OCI-LY7 (cell line): ENCODE measurements at regions not wholly inside any gene's neighbourhood (a gene's known extent, or its start where the extent isn't known, plus 50 kb on each side); places are given as distances from the start of the nearest gene placed in this dataset.

ENCODE experiments used
- BruUV-seq: library from RNA; stranded (reverse); fragments of 400-500 nt; replicated peaks from 2 replicates; lab custom pipeline; 2021; lab: Mats Ljungman, UMichigan
- CTCF ChIA-PET: fragments of 300-600 bp; sonication (Branson Sonifier 250); formaldehyde crosslinking; loops from one replicate; lab custom pipeline; 2022; ENCODE audit warnings: antibody characterized with exemption; ENCODE audit not compliant: unreplicated experiment; lab: Charles Lee
- POLR2A ChIA-PET: fragments of 300-600 bp; sonication (Branson Sonifier 250); formaldehyde crosslinking; loops from one replicate; lab custom pipeline; 2022; ENCODE audit warnings: antibody characterized with exemption; lab: Charles Lee
- DNase-seq: peaks from one replicate; pipeline ENCODE4 v3.0.0-alpha.2; 2015; ENCODE audit warnings: low spot score
- H2AFZ ChIP-seq: fragments of 200-600 bp; sonication (generic), shearing (Covaris generic); 2 replicates; pipeline ENCODE4 v1.6.1; 2014; ENCODE audit warnings: mild to moderate bottlenecking, antibody characterized with exemption, low read length, moderate library complexity
- H3K27ac ChIP-seq: fragments of 200-600 bp; sonication (generic); 2 replicates; pipeline ENCODE4 v1.5.1; 2014; ENCODE audit warnings: mixed run types, low read depth, mild to moderate bottlenecking, moderate library complexity, low read length, inconsistent platforms; ENCODE audit not compliant: poor library complexity, severe bottlenecking
- H3K36me3 ChIP-seq: fragments of 200-600 bp; sonication (generic); 2 replicates; pipeline ENCODE4 v1.6.1; 2014; ENCODE audit warnings: mild to moderate bottlenecking, antibody characterized with exemption, low read length, moderate library complexity, mixed read lengths; ENCODE audit not compliant: insufficient read depth
- H3K4me1 ChIP-seq: fragments of 200-600 bp; sonication (generic); 2 replicates; pipeline ENCODE4 v1.5.1; 2014; ENCODE audit warnings: mild to moderate bottlenecking, low read length; ENCODE audit not compliant: insufficient read depth, poor library complexity, severe bottlenecking
- H3K4me2 ChIP-seq: fragments of 200-600 bp; sonication (generic); 2 replicates; pipeline ENCODE4 v1.6.1; 2014; ENCODE audit warnings: mild to moderate bottlenecking, low read length
- H3K4me3 ChIP-seq: fragments of 200-600 bp; sonication (generic); 2 replicates; pipeline ENCODE4 v1.5.1; 2014; ENCODE audit warnings: mild to moderate bottlenecking, low read depth, low read length; ENCODE audit not compliant: poor library complexity, severe bottlenecking
- H3K79me2 ChIP-seq: fragments of 200-600 bp; sonication (generic); 2 replicates; pipeline ENCODE4 v1.6.1; 2016; ENCODE audit warnings: low read depth, mild to moderate bottlenecking, low read length, moderate library complexity, mixed read lengths; ENCODE audit not compliant: insufficient read depth
- H3K9me2 ChIP-seq: fragments of 200-600 bp; sonication (generic); 2 replicates; pipeline ENCODE4 v1.6.1; 2016; ENCODE audit warnings: mild to moderate bottlenecking, low read length, mixed read lengths; ENCODE audit not compliant: insufficient read depth
- H3K9me3 ChIP-seq: fragments of 200-600 bp; sonication (generic); 2 replicates; pipeline ENCODE4 v1.6.1; 2014; ENCODE audit warnings: mild to moderate bottlenecking, mixed run types, low read length, mixed read lengths
- H4K20me1 ChIP-seq: fragments of 200-600 bp; sonication (generic); 2 replicates; pipeline ENCODE4 v1.6.1; 2014; ENCODE audit warnings: mild to moderate bottlenecking, antibody characterized with exemption, low read length, moderate library complexity, mixed read lengths; ENCODE audit not compliant: insufficient read depth
- EZH2phosphoT487 ChIP-seq: fragments of 200-600 bp; sonication (generic); IDR thresholded peaks from 2 replicates; pipeline ENCODE4 v1.6.1; 2018; ENCODE audit warnings: low read depth, borderline replicate concordance, mild to moderate bottlenecking, mixed run types, antibody characterized with exemption, low read length, moderate library complexity, mixed read lengths
- intact Hi-C: fragments of 100-400 bp; cut with micrococcal nuclease; formaldehyde crosslinking; loops from one replicate; pipeline ENCODE4 v1.10.0; 2022; ENCODE audit not compliant: unreplicated experiment
- TF ChIP-seq, protein P1 (sequence below): fragments of 200-600 bp; sonication (generic); conservative IDR thresholded peaks from 2 replicates; pipeline ENCODE4 v1.5.1; 2014; ENCODE audit warnings: mild to moderate bottlenecking, antibody characterized with exemption, low read length, moderate library complexity, mixed read lengths

DNA sequence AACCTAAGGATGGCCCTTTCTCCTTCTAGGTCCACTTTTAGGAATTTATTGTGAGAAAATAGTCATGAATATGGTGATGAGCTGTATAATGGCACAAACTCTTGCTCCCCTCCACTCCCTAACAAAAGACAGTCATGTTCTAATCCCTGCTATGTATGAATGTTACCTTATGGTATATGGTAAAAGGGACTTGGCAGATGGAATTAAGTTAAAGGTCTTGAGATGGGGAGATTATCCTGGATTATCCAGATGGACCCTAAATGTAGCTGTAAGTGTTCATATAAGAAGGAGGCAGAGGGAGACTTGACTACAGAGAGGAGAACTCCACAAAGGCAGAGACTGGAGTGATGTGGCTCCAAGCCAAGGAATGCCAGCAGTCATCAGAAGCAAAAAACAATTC, 296.1 kb downstream of the SOX9 start:
- CTCF ChIA-PET, result interaction anchor here (0.5 kb wide), 1 partner anchor 41 kb away, joined by 4 read pairs; no protein-coding TSS in a partner anchor
- no peak overlapping the region for H3K4me3 ChIP-seq
- intact Hi-C loops, result no loop called here

DNA sequence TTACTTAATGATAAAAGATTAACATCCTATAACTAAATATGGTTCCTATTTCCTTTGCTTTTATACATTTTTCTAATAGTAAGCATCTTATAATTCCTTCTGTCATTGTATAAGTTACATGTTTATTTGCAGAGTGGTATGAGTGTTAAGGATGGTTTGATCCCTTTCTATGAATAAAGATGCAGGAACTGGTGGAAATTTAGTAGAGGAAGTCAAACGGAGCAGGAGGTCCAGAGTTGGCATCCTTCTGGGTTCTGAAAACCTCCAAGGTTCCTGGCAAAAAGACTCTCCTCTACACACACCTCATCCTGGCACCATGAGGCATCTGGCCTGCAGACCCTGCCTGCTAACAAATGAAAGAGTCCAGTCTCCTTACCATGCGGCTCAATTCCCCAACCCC, 296.8 kb downstream of the SOX9 start:
- no peak for TF ChIP-seq EZH2phosphoT487
- TF ChIP-seq, protein P1, sequence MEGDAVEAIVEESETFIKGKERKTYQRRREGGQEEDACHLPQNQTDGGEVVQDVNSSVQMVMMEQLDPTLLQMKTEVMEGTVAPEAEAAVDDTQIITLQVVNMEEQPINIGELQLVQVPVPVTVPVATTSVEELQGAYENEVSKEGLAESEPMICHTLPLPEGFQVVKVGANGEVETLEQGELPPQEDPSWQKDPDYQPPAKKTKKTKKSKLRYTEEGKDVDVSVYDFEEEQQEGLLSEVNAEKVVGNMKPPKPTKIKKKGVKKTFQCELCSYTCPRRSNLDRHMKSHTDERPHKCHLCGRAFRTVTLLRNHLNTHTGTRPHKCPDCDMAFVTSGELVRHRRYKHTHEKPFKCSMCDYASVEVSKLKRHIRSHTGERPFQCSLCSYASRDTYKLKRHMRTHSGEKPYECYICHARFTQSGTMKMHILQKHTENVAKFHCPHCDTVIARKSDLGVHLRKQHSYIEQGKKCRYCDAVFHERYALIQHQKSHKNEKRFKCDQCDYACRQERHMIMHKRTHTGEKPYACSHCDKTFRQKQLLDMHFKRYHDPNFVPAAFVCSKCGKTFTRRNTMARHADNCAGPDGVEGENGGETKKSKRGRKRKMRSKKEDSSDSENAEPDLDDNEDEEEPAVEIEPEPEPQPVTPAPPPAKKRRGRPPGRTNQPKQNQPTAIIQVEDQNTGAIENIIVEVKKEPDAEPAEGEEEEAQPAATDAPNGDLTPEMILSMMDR, result no peak
- Histone ChIP-seq H2AFZ (no peak overlapping the region), H3K4me3 (no peak overlapping the region), H3K36me3 (no peaks in the 10 kb centered on the region), H3K79me2 (no peaks in the 10 kb centered on the region), H3K9me2 (no peaks in the 10 kb centered on the region), H4K20me1 (no peaks in the 10 kb centered on the region), H3K9me3 (peaks cover 15% of the 10 kb centered on the region; the same call in 1 of the 2 replicates), H3K4me2 (no peak overlapping the region), H3K4me1 (peaks cover under 1% of the 10 kb centered on the region), H3K27ac (no peak overlapping the region)
- ChIA-PET POLR2A (no interaction called here), CTCF (no interaction called here)
- no peak for DNase-seq
- intact Hi-C loops, result no loop called here
- BruUV-seq, result no TSS peak

More for the DNA sequence above, 296.1 kb downstream of the SOX9 start:
- H3K36me3 ChIP-seq, result no peaks in the 10 kb centered on the region
- no peaks in the 10 kb centered on the region for H3K79me2 ChIP-seq
- no peak overlapping the region for H2AFZ ChIP-seq
- no peaks in the 10 kb centered on the region for H4K20me1 ChIP-seq
- H3K4me1 ChIP-seq, result no peaks in the 10 kb centered on the region
- peaks cover 15% of the 10 kb centered on the region; the same call in 1 of the 2 replicates for H3K9me3 ChIP-seq
- POLR2A ChIA-PET, result no interaction called here
- TF ChIP-seq EZH2phosphoT487, result no peak
- TF ChIP-seq, protein P1, result no peak
- H3K4me2 ChIP-seq, result no peak overlapping the region
- no peak overlapping the region for H3K27ac ChIP-seq
- no peaks in the 10 kb centered on the region for H3K9me2 ChIP-seq
- DNase-seq, result no peak
- no TSS peak for BruUV-seq

DNA sequence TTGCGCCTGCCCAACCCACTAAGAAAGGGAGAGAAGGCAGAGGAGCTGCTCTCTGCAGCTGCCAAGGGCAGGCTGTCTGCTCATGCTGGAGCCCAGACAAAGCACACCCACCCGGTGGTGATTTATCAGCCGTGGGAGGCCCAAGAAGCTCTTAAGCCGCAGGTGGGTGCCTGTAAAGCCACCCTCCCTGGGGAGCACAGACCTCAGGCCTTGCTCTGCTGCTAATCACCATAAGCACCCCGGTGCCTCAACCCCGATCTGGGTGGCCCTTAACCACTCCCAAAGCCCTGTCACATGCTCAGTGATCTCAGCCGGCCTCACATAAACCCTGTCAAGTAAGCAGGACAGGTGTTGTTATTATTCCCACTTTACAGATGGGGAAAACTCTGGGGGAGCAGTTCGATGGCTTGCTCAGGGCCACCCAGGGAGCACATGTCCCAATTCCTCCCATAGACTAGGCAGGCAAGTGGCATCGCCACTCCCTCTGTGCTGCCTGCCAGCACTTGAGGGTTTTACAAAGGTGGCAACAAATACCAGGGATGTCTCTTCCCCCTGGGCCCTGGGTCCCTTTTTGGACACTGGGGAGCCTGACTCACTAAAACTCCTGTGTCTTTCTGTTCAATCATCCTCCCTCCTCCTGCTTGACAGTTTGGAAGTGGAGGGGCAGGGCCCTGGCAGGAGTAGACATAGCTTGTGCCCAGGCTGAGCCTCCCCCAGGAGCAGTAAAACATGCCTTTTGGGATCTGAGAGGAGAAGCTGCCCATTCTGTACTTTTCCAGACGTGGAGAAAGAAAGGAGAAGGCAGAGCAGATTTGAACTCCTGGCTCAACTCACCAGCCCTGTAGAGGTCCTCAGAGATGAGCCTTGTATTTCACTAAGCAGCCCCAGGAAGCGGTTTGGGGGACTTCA, 299.3 kb downstream of the SOX9 start:
- Histone ChIP-seq H4K20me1 (no peaks in the 10 kb centered on the region), H3K9me3 (peaks cover 15% of the 10 kb centered on the region; the same call in 1 of the 2 replicates), H3K79me2 (no peaks in the 10 kb centered on the region), H3K4me1 (peaks cover 4% of the 10 kb centered on the region), H2AFZ (no peak overlapping the region), H3K4me3 (no peak overlapping the region), H3K27ac (no peak overlapping the region), H3K36me3 (no peaks in the 10 kb centered on the region), H3K9me2 (no peaks in the 10 kb centered on the region), H3K4me2 (no peak overlapping the region)
- intact Hi-C loops, result no loop called here
- ChIA-PET CTCF (no interaction called here), POLR2A (no interaction called here)
- TF ChIP-seq EZH2phosphoT487, result no peak
- TF ChIP-seq, protein P1, result no peak
- no TSS peak for BruUV-seq
- DNase-seq, result peak; percentile 52
